Spleen (tissue), 7 donors: ENCODE measurements at regions not wholly inside any gene's neighbourhood (a gene's known extent, or its start where the extent isn't known, plus 50 kb on each side); places are given as distances from the start of the nearest gene placed in this dataset.

Source experiments
- POLR2A ChIP-seq, 3 donors: fragments of 450-650 bp; IDR thresholded peaks; one replicate each; pipeline ENCODE4 v1.5.1; 2017; ENCODE audit warnings: antibody characterized with exemption in 3 of 3, mild to moderate bottlenecking in 1 of 3
- TF ChIP-seq, protein P1 (sequence below), 11 experiments: fragments of 200-600 bp in 7 of 11; fragments of 450-650 bp in 4 of 11; sonication (generic) in 4 of 11; IDR thresholded peaks in 8 of 11; conservative IDR thresholded peaks in 3 of 11; 1 replicate in 7 of 11; 2 replicates in 4 of 11; pipeline versions ENCODE4 v1.4.0 to v1.8.0; 2016 to 2021; ENCODE audit warnings: antibody characterized with exemption in 11 of 11, inconsistent platforms in 4 of 11, mild to moderate bottlenecking in 1 of 11
- donor health status: DM: no; HTN: no; CAD: no; lungs with moderate emphysema.
- donor health status: DM: no; HTN: no; CAD: no.
- donor health status: DM: no; HTN: no; CAD: no.

GRCh38 chr2:8622199-8622911 is 59.5 kb upstream of the ID2 start:
- TF ChIP-seq, protein P1, sequence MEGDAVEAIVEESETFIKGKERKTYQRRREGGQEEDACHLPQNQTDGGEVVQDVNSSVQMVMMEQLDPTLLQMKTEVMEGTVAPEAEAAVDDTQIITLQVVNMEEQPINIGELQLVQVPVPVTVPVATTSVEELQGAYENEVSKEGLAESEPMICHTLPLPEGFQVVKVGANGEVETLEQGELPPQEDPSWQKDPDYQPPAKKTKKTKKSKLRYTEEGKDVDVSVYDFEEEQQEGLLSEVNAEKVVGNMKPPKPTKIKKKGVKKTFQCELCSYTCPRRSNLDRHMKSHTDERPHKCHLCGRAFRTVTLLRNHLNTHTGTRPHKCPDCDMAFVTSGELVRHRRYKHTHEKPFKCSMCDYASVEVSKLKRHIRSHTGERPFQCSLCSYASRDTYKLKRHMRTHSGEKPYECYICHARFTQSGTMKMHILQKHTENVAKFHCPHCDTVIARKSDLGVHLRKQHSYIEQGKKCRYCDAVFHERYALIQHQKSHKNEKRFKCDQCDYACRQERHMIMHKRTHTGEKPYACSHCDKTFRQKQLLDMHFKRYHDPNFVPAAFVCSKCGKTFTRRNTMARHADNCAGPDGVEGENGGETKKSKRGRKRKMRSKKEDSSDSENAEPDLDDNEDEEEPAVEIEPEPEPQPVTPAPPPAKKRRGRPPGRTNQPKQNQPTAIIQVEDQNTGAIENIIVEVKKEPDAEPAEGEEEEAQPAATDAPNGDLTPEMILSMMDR (IDR thresholded peaks at IDR 0.05 in 8 of 11, conservative IDR thresholded peaks at IDR 0.05 in 3 of 11): no peak
- TF ChIP-seq POLR2A (IDR thresholded peaks at IDR 0.05): no peak
